Ecto neural progenitor cell (in vitro differentiated cells): ENCODE measurements at regions not wholly inside any gene's neighbourhood (a gene's known extent, or its start where the extent isn't known, plus 50 kb on each side); places are given as distances from the start of the nearest gene placed in this dataset.
"Not testable (repeated sequence)": the region's sequence is repeated elsewhere in the genome, so short reads cannot be mapped to it uniquely, and the experiment has no call there.

ENCODE experiments used
- DNase-seq: peaks from one replicate; pipeline ENCODE4 v3.0.0-alpha.2; 2018; ENCODE audit warnings: low spot score

GRCh38 chr18:8499810-8500675 lies 109.2 kb upstream of the RAB12 start:
- no peak for DNase-seq

GRCh38 chr18:8501044-8501443 lies 108.2 kb upstream of the RAB12 start:
- no peak for DNase-seq

- DNase-seq = no peak
Measured at GRCh38 chr18:8503248-8503647, 106.0 kb upstream of the RAB12 start.

DNA sequence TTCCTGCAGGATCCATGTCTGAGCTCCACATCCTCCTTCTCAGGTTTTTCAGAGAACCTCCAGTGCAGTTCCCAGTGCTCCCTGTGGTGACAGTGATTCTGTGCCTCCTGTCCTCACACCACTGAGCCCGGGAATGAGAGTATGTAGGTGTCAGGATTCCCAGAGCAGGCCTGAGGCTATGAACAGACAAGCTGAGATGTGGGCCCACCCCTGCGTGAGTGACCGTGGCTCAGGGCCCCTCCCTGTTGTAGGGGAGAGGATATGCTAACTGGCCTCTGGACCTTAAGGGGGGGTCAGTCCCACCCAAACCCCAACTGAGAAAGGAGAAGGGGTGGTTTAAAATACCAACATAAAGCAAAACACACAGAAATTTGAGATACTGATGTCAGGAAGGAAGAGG lies 104.8 kb upstream of the RAB12 start:
- DNase-seq = no peak

DNA sequence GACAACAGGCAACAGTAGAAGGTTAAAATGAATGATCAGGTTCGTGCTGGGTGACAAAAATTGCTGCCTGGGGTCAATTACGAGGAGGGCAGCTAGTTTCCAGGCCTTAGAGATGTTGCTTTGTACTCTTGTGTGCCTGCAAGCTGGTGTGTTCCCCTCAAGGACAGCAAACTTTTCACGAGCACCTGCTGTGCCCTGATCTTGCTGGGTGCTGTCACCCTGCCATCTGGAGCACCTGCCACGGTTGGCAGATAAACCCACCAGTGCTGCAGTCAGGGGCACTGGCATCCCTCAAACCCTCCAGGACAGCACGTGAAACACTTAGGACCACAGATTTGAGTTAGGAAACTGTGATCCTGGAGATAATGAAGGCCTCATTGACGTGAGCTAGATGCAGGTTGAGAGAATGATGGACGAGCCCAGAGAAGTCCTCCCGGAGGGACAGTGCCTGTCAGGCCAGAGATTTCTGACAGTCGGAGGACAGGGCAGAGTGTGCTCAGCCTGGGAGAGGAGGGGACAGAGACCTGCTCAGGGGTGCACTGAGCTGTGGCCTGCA lies 104.3 kb upstream of the RAB12 start:
- no peak for DNase-seq

- DNase-seq = no peak
Measured at GRCh38 chr18:8506251-8507049, 102.8 kb upstream of the RAB12 start.

GRCh38 chr18:8507361-8507760 lies 101.9 kb upstream of the RAB12 start:
- DNase-seq = no peak

DNA sequence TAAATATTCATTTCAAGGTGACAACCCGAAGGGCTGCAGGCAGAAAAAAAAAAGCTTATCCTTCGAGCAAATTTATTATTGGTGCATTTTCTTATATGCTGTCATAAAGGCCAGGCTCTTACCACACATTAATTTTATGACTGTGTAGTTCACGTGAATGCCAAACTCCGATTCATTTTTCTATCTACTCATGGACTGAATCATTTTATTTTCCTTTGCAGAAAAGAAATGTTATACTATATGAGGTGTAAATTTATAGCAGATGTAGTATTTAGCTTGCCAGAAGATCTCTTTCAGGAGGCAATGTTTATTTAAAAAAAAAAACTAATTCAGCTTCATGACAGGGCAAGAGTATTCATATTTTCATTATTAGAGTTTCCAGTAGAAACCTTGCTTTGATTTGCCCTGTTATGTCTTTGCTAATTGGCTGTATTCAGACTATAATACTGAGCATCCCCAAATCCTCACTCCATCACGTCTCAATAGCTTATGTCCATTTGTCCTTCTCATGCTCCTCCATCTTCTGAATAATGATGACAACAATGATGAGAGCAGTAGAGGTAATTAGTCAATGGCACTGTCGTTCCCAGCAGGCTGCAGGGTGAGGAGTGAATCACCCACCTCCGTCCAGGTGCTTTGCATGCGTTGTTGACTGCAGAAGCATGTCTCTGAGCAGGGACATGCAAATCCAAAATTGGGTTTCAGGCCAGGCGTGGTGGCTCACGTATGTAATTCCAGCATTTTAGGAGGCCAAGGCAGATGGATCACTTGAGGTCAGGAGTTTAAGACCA lies 101.1 kb upstream of the RAB12 start:
- no peak for DNase-seq

- DNase-seq = no peak
Measured at GRCh38 chr18:8513249-8513648, 96.0 kb upstream of the RAB12 start.

- no peak for DNase-seq
Measured at GRCh38 chr18:8514409-8514808, 94.8 kb upstream of the RAB12 start.

GRCh38 chr18:8515142-8515865 lies 93.9 kb upstream of the RAB12 start:
- no peak for DNase-seq

DNA sequence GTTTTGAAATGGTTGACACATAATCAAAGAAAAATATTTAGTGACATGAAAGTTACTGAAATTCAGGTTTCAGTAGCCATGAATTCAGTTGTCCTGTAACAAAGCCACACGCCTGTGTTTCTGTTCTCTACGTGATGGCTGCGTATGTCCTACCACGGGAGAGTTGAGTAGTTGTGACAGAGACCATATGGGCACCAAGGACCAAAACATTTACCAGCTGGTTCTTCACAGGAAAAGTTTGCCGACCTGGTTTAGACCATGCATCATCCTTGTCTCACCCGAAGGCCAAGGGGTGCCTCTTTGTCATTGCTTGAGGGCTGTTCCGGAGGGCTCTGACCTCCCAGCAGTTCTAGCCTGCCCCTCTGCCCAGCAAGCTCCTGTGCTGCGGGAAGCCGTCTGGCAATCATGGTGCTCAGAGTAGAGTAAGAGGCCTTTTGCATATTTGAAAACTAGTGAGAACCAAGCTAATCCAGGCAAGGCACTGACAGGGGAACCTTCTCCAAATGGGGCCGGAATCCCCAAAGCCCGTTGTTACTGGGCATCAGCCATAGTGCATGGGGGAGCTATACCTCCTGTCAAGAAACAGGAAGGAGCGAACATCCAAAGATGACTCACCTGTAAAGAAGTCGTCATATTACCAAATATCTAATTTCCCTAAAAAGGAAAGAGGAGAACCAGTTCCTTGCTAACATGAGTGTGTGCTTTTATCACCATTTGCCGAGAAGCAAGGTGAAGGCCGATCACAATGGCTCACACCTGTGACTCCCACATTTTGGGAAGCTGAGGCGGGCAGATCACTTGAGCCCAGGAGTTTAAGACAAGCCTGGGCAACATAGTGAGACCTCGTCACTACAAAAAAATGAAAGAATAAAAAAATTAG lies 92.6 kb upstream of the RAB12 start:
- no peak for DNase-seq

DNA sequence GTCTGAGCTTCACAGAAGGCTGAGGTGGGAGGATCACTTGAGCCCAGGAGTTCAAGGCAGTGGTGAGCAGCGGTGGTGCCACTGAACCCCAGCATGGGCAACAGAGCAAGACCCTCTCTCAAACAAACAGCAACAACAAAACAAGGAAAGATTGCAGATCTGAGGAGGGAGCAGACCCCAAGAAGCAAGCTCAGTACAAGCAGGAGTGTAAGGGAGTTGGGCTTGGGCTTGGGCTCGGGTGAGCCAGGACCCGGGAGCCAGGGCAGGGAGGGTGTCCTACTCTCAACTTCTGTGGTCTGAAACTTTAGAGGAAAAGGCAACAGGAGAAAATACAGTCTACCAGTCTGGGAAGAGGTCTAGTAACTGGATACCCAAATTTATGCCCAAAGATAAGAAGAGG lies 92.0 kb upstream of the RAB12 start:
- no peak for DNase-seq

DNA sequence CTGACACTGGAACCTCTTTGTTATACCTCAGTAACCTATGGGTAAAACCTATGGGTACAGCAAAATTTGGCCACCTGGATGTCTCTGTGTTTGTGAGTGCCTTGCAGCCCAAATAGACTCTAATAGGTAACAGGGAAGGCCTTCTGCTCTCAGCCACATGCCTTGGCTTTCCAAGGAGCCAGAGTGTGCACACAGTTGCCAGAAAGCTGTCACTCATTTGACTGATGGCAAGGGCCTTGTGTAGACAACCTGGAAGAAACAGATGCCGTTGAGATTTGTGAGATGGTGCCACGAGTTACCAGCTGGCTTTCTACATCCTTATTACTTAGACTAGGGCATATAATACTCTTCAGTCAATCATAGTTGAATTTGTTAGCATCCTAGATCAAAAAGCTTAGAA lies 90.1 kb upstream of the RAB12 start:
- DNase-seq = no peak

- DNase-seq = no peak
Measured at GRCh38 chr18:8520266-8520665, 89.0 kb upstream of the RAB12 start.

DNA sequence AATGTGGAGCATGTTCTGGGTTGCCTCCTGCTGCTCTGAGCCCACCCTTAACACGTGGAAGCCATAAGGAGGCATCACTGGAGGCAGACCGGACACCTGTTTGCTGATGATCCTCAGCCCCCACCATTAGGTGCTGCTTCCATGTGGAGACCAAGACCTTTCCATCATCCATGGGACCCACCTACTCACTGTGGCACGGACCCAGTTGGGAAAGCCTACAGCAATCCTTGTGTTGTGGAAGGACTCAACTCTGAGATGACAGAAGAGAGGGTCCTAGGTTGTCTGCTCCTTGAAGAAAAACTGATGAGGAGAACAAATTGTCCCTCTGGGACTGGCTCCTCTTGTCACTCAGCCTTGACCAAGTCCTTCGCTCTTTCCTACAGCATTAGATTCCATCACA lies 86.5 kb upstream of the RAB12 start:
- no peak for DNase-seq

- DNase-seq = no peak
Measured at GRCh38 chr18:8525692-8526091, 83.5 kb upstream of the RAB12 start.

DNA sequence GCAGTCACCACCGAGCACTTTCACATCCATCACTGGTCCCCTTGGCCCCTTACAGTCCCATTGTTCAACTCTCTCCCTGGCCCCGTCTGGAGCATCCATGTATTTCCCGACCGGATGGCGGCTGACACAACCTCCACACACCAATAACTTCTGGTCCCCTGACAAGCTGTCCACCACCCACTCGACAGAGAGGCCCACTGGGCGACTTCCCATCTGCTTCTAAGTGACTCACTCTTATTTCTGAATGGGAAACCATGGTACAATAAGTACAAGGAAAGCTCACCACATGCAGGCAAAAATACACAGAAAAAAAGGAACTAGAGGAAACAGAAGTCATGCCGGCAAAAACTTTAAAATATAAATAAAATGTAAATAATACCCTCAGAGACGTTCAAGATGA lies 82.9 kb upstream of the RAB12 start:
- DNase-seq = no peak

GRCh38 chr18:8529609-8530008 lies 79.6 kb upstream of the RAB12 start:
- DNase-seq = no peak

DNA sequence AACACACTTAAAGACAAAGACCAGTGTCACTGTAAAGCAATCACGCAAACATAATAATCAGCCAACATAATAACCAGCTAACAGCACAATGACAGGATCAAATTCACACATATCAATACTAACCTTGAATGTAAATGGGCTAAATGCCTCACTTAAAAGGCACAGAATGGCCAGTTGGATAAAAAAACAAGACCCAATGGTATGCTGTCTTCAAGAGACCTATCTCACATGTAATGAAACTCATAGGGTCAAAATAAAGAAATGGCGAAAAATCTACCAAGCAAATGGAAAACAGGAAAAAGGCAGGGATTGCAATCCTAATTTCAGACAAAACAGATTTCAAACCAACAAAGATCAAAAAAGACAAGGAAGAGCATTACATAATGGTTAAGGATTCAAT lies 78.2 kb upstream of the RAB12 start:
- not testable (repeated sequence) for DNase-seq

GRCh38 chr18:8536231-8536630 lies 73.0 kb upstream of the RAB12 start:
- DNase-seq = no peak
